ENCODE measurements at regions not wholly inside any gene's neighbourhood (a gene's known extent, or its start where the extent isn't known, plus 50 kb on each side); places are given as distances from the start of the nearest gene placed in this dataset.

- no peaks in the 10 kb centered on the region for H3K36me3 Mint-ChIP-seq
- H3K27ac Mint-ChIP-seq: no peak overlapping the region
- no peaks in the 10 kb centered on the region for H3K27me3 Mint-ChIP-seq
- H3K4me1 Mint-ChIP-seq (ENCODE audit: low read depth): no peaks in the 10 kb centered on the region
- no peak overlapping the region for H3K4me3 Mint-ChIP-seq
- H3K9me3 Mint-ChIP-seq (ENCODE audit: low read depth): no peaks in the 10 kb centered on the region
Measured at GRCh38 chr5:68762201-68762600, 331.6 kb upstream of the SLC30A5 start.

GRCh38 chr5:68766952-68767464, 326.8 kb upstream of the SLC30A5 start:
- Mint-ChIP-seq H3K4me1 (ENCODE audit: low read depth) (no peaks in the 10 kb centered on the region), H3K27me3 (no peaks in the 10 kb centered on the region), H3K4me3 (no peak overlapping the region), H3K36me3 (no peaks in the 10 kb centered on the region), H3K27ac (no peak overlapping the region), H3K9me3 (ENCODE audit: low read depth) (no peaks in the 10 kb centered on the region)

GRCh38 chr5:68770551-68770950, 323.3 kb upstream of the SLC30A5 start:
- no peaks in the 10 kb centered on the region for H3K4me1 Mint-ChIP-seq (ENCODE audit: low read depth)
- H3K27me3 Mint-ChIP-seq: no peaks in the 10 kb centered on the region
- H3K9me3 Mint-ChIP-seq (ENCODE audit: low read depth): peaks cover 10% of the 10 kb centered on the region
- H3K36me3 Mint-ChIP-seq: peaks cover 3% of the 10 kb centered on the region
- H3K4me3 Mint-ChIP-seq: no peak overlapping the region
- H3K27ac Mint-ChIP-seq: no peak overlapping the region

- Mint-ChIP-seq H3K4me3 (no peak overlapping the region), H3K27me3 (no peaks in the 10 kb centered on the region), H3K4me1 (ENCODE audit: low read depth) (no peaks in the 10 kb centered on the region), H3K36me3 (peaks cover 3% of the 10 kb centered on the region), H3K9me3 (ENCODE audit: low read depth) (peaks cover 10% of the 10 kb centered on the region), H3K27ac (no peak overlapping the region)
Measured at GRCh38 chr5:68771221-68771620, 322.6 kb upstream of the SLC30A5 start.

- no peak overlapping the region for H3K4me3 Mint-ChIP-seq
- H3K36me3 Mint-ChIP-seq: peaks cover 3% of the 10 kb centered on the region
- H3K27me3 Mint-ChIP-seq: no peaks in the 10 kb centered on the region
- no peak overlapping the region for H3K27ac Mint-ChIP-seq
- H3K4me1 Mint-ChIP-seq (ENCODE audit: low read depth): no peaks in the 10 kb centered on the region
- H3K9me3 Mint-ChIP-seq (ENCODE audit: low read depth): peaks cover 10% of the 10 kb centered on the region
Measured at GRCh38 chr5:68771732-68772131, 322.1 kb upstream of the SLC30A5 start.

GRCh38 chr5:68776381-68776780, 317.4 kb upstream of the SLC30A5 start:
- Mint-ChIP-seq H3K27ac (no peak overlapping the region), H3K9me3 (ENCODE audit: low read depth) (peaks cover 10% of the 10 kb centered on the region), H3K4me1 (ENCODE audit: low read depth) (no peaks in the 10 kb centered on the region), H3K27me3 (peaks cover 2% of the 10 kb centered on the region), H3K4me3 (no peak overlapping the region), H3K36me3 (peaks cover 3% of the 10 kb centered on the region)

- peaks cover 10% of the 10 kb centered on the region for H3K9me3 Mint-ChIP-seq (ENCODE audit: low read depth)
- peaks cover 2% of the 10 kb centered on the region for H3K27me3 Mint-ChIP-seq
- peaks cover 3% of the 10 kb centered on the region for H3K36me3 Mint-ChIP-seq
- H3K4me1 Mint-ChIP-seq (ENCODE audit: low read depth): no peaks in the 10 kb centered on the region
- no peak overlapping the region for H3K27ac Mint-ChIP-seq
- no peak overlapping the region for H3K4me3 Mint-ChIP-seq
Measured at GRCh38 chr5:68777135-68777534, 316.7 kb upstream of the SLC30A5 start.

GRCh38 chr5:68778484-68778883, 315.3 kb upstream of the SLC30A5 start:
- Mint-ChIP-seq H3K27ac (no peak overlapping the region), H3K27me3 (peaks cover 2% of the 10 kb centered on the region), H3K4me1 (ENCODE audit: low read depth) (no peaks in the 10 kb centered on the region), H3K9me3 (ENCODE audit: low read depth) (peaks cover 16% of the 10 kb centered on the region), H3K4me3 (no peak overlapping the region), H3K36me3 (peaks cover 3% of the 10 kb centered on the region)

- Mint-ChIP-seq H3K27me3 (peaks cover 2% of the 10 kb centered on the region), H3K36me3 (peaks cover 8% of the 10 kb centered on the region), H3K4me1 (ENCODE audit: low read depth) (no peaks in the 10 kb centered on the region), H3K27ac (no peak overlapping the region), H3K4me3 (no peak overlapping the region), H3K9me3 (ENCODE audit: low read depth) (peaks cover 18% of the 10 kb centered on the region)
Measured at GRCh38 chr5:68780299-68780955, 313.4 kb upstream of the SLC30A5 start.

GRCh38 chr5:68793074-68793473, 300.7 kb upstream of the SLC30A5 start:
- Mint-ChIP-seq H3K4me3 (no peak overlapping the region), H3K36me3 (no peaks in the 10 kb centered on the region), H3K9me3 (ENCODE audit: low read depth) (no peaks in the 10 kb centered on the region), H3K27ac (no peak overlapping the region), H3K27me3 (no peaks in the 10 kb centered on the region), H3K4me1 (ENCODE audit: low read depth) (no peaks in the 10 kb centered on the region)

GRCh38 chr5:68793993-68794392, 299.8 kb upstream of the SLC30A5 start:
- Mint-ChIP-seq H3K27ac (no peak overlapping the region), H3K9me3 (ENCODE audit: low read depth) (no peaks in the 10 kb centered on the region), H3K27me3 (no peaks in the 10 kb centered on the region), H3K4me3 (no peak overlapping the region), H3K4me1 (ENCODE audit: low read depth) (no peaks in the 10 kb centered on the region), H3K36me3 (no peaks in the 10 kb centered on the region)

GRCh38 chr5:68795190-68795589, 298.6 kb upstream of the SLC30A5 start:
- H3K27me3 Mint-ChIP-seq: no peaks in the 10 kb centered on the region
- no peaks in the 10 kb centered on the region for H3K36me3 Mint-ChIP-seq
- no peaks in the 10 kb centered on the region for H3K9me3 Mint-ChIP-seq (ENCODE audit: low read depth)
- H3K27ac Mint-ChIP-seq: no peak overlapping the region
- no peaks in the 10 kb centered on the region for H3K4me1 Mint-ChIP-seq (ENCODE audit: low read depth)
- no peak overlapping the region for H3K4me3 Mint-ChIP-seq

GRCh38 chr5:68798877-68799843, 294.7 kb upstream of the SLC30A5 start:
- H3K36me3 Mint-ChIP-seq: no peaks in the 10 kb centered on the region
- no peaks in the 10 kb centered on the region for H3K4me1 Mint-ChIP-seq (ENCODE audit: low read depth)
- H3K9me3 Mint-ChIP-seq (ENCODE audit: low read depth): no peaks in the 10 kb centered on the region
- no peak overlapping the region for H3K27ac Mint-ChIP-seq
- no peak overlapping the region for H3K4me3 Mint-ChIP-seq
- H3K27me3 Mint-ChIP-seq: no peaks in the 10 kb centered on the region

- no peaks in the 10 kb centered on the region for H3K4me1 Mint-ChIP-seq (ENCODE audit: low read depth)
- H3K36me3 Mint-ChIP-seq: peaks cover 2% of the 10 kb centered on the region
- H3K27ac Mint-ChIP-seq: no peak overlapping the region
- peaks cover 4% of the 10 kb centered on the region for H3K9me3 Mint-ChIP-seq (ENCODE audit: low read depth)
- no peaks in the 10 kb centered on the region for H3K27me3 Mint-ChIP-seq
- H3K4me3 Mint-ChIP-seq: no peak overlapping the region
Measured at GRCh38 chr5:68802430-68802829, 291.4 kb upstream of the SLC30A5 start.

GRCh38 chr5:68803881-68804319, 289.9 kb upstream of the SLC30A5 start:
- H3K4me1 Mint-ChIP-seq (ENCODE audit: low read depth): no peaks in the 10 kb centered on the region
- peaks cover 4% of the 10 kb centered on the region for H3K9me3 Mint-ChIP-seq (ENCODE audit: low read depth)
- H3K27me3 Mint-ChIP-seq: no peaks in the 10 kb centered on the region
- no peak overlapping the region for H3K27ac Mint-ChIP-seq
- peaks cover 2% of the 10 kb centered on the region for H3K36me3 Mint-ChIP-seq
- no peak overlapping the region for H3K4me3 Mint-ChIP-seq
